Liver (tissue), 8 donors: ENCODE measurements at regions not wholly inside any gene's neighbourhood (a gene's known extent, or its start where the extent isn't known, plus 50 kb on each side); places are given as distances from the start of the nearest gene placed in this dataset.

ENCODE experiments used
- DNase-seq: peaks from one replicate; pipeline ENCODE4 v3.0.0-alpha.2; 2017; ENCODE audit warnings: low spot score
- H3K27ac ChIP-seq, 2 donors: one replicate each; pipeline ENCODE4 v1.7.0; 2013; ENCODE audit warnings: inconsistent platforms in 2 of 2, low read length in 2 of 2, control low read depth in 1 of 2, low read depth in 1 of 2, mild to moderate bottlenecking in 1 of 2
- H3K27me3 ChIP-seq, 4 donors: one replicate each; pipeline versions ENCODE4 v1.6.1 to v1.7.0; 2013; ENCODE audit warnings: low read length in 3 of 4, inconsistent platforms in 1 of 4, mild to moderate bottlenecking in 1 of 4, moderate library complexity in 1 of 4; ENCODE audit not compliant: control insufficient read depth in 4 of 4, insufficient read depth in 4 of 4
- H3K36me3 ChIP-seq, 4 donors: one replicate each; pipeline versions ENCODE4 v1.6.1 to v1.7.0; 2013; ENCODE audit warnings: low read length in 3 of 4, mild to moderate bottlenecking in 3 of 4, low read depth in 1 of 4, moderate library complexity in 1 of 4; ENCODE audit not compliant: control insufficient read depth in 4 of 4, insufficient read depth in 3 of 4
- H3K4me1 ChIP-seq, 4 donors: one replicate each; pipeline versions ENCODE4 v1.6.1 to v1.7.0; 2013; ENCODE audit warnings: low read length in 3 of 4, mild to moderate bottlenecking in 3 of 4, moderate library complexity in 1 of 4; ENCODE audit not compliant: control insufficient read depth in 4 of 4, insufficient read depth in 4 of 4
- H3K4me3 ChIP-seq, 3 donors: one replicate each; pipeline versions ENCODE4 v1.6.1 to v1.7.0; 2013; ENCODE audit warnings: low read length in 3 of 3, control low read depth in 1 of 3, low read depth in 1 of 3, mild to moderate bottlenecking in 1 of 3
- H3K9ac ChIP-seq, 2 donors: one replicate each; pipeline ENCODE4 v1.7.0; 2013; ENCODE audit warnings: low read length in 2 of 2, mild to moderate bottlenecking in 2 of 2, moderate library complexity in 2 of 2, control low read depth in 1 of 2, low read depth in 1 of 2
- H3K9me3 ChIP-seq, 4 donors: one replicate each; pipeline versions ENCODE4 v1.6.1 to v1.7.0; 2013; ENCODE audit warnings: low read length in 3 of 4; ENCODE audit not compliant: control insufficient read depth in 4 of 4
- ATF3 ChIP-seq: IDR thresholded peaks from 2 replicates; pipeline ENCODE4 v1.6.1; 2016; ENCODE audit warnings: antibody characterized with exemption
- CTCF ChIP-seq: fragments of 150-350 bp; IDR thresholded peaks from 2 replicates; pipeline ENCODE4 v1.5.1; 2017; ENCODE audit warnings: improper control_type of control experiment, low read depth, low read length; ENCODE audit not compliant: missing input control
- EGR1 ChIP-seq, 2 donors: IDR thresholded peaks; 2 replicates each; pipeline ENCODE4 v1.6.1; 2016 to 2018; ENCODE audit warnings: antibody characterized with exemption in 2 of 2, low read depth in 2 of 2
- FOXA1 ChIP-seq: IDR thresholded peaks from 2 replicates; pipeline ENCODE4 v1.6.1; 2016; ENCODE audit warnings: antibody characterized with exemption
- FOXA2 ChIP-seq: IDR thresholded peaks from 2 replicates; pipeline ENCODE4 v1.6.1; 2016; ENCODE audit warnings: antibody characterized with exemption
- GABPA ChIP-seq, 2 donors: IDR thresholded peaks in 1 of 2; conservative IDR thresholded peaks in 1 of 2; 2 replicates each; pipeline ENCODE4 v1.6.1; 2016; ENCODE audit warnings: antibody characterized with exemption in 2 of 2, mild to moderate bottlenecking in 1 of 2, moderate library complexity in 1 of 2
- HNF4A ChIP-seq, 2 donors: conservative IDR thresholded peaks; 2 replicates each; pipeline ENCODE4 v1.6.1; 2016; ENCODE audit warnings: antibody characterized with exemption in 2 of 2, mild to moderate bottlenecking in 2 of 2
- HNF4G ChIP-seq: IDR thresholded peaks from 2 replicates; pipeline ENCODE4 v1.6.1; 2016; ENCODE audit warnings: antibody characterized with exemption
- JUND ChIP-seq, 2 donors: IDR thresholded peaks; 2 replicates each; pipeline ENCODE4 v1.6.1; 2016; ENCODE audit warnings: antibody characterized with exemption in 2 of 2
- MAX ChIP-seq: IDR thresholded peaks from 2 replicates; pipeline ENCODE4 v1.6.1; 2016; ENCODE audit warnings: antibody characterized with exemption
- NR2F2 ChIP-seq: IDR thresholded peaks from 2 replicates; pipeline ENCODE4 v1.6.1; 2016; ENCODE audit warnings: antibody characterized with exemption
- RAD21 ChIP-seq, 2 donors: IDR thresholded peaks; 2 replicates each; pipeline ENCODE4 v1.6.1; 2016; ENCODE audit warnings: antibody characterized with exemption in 2 of 2, mild to moderate bottlenecking in 2 of 2
- REST ChIP-seq: IDR thresholded peaks from 2 replicates; pipeline ENCODE4 v1.6.1; 2016; ENCODE audit warnings: antibody characterized with exemption, mild to moderate bottlenecking
- RXRA ChIP-seq, 2 donors: IDR thresholded peaks; 2 replicates each; pipeline ENCODE4 v1.6.1; 2017 to 2018; ENCODE audit warnings: antibody characterized with exemption in 2 of 2, mild to moderate bottlenecking in 1 of 2
- SP1 ChIP-seq: IDR thresholded peaks from 2 replicates; pipeline ENCODE4 v1.6.1; 2018; ENCODE audit warnings: antibody characterized with exemption, mild to moderate bottlenecking
- TAF1 ChIP-seq: conservative IDR thresholded peaks from 2 replicates; pipeline ENCODE4 v1.6.1; 2016; ENCODE audit warnings: antibody characterized with exemption, mild to moderate bottlenecking
- YY1 ChIP-seq: IDR thresholded peaks from 2 replicates; pipeline ENCODE4 v1.6.1; 2016; ENCODE audit warnings: antibody characterized with exemption, mild to moderate bottlenecking
- ZBTB33 ChIP-seq: IDR thresholded peaks from 2 replicates; pipeline ENCODE4 v1.6.1; 2016; ENCODE audit warnings: antibody characterized with exemption
- WGBS: extraction: QIAGEN DNeasy Blood & Tissue Kit; methylation state at CpG from one replicate; pipeline ENCODE4 v1.1.7; 2013; 5-methylcytosine and 5-hydroxymethylcytosine counted together
- donor health status: healthy.
- donor health status: healthy.
- donor health status: healthy.
- donor health status: healthy.
- donor health status: healthy.

- no peaks in the 10 kb centered on the region for H3K27me3 ChIP-seq
- no peaks in the 10 kb centered on the region for H3K36me3 ChIP-seq
- H3K4me3 ChIP-seq, result no peak overlapping the region
- 80% methylated on average over 5 of the region's 5 CpGs for WGBS
- H3K9me3 ChIP-seq, result no peaks in the 10 kb centered on the region
- H3K4me1 ChIP-seq, result peaks cover 3 to 21% (median 9%) of the 10 kb centered on the region in 4 donors
- no peak overlapping the region for H3K27ac ChIP-seq
- TF ChIP-seq ATF3, result no peak
- TF ChIP-seq HNF4A (conservative IDR thresholded peaks at IDR 0.05), result no peak
- no peak for TF ChIP-seq GABPA (IDR thresholded peaks at IDR 0.05 in 1 of 2, conservative IDR thresholded peaks at IDR 0.05 in 1 of 2)
- TF ChIP-seq YY1, result no peak
- no peak for TF ChIP-seq NR2F2
- no peak for TF ChIP-seq EGR1 (IDR thresholded peaks at IDR 0.05; ENCODE audit: low read depth in 2 of 2)
- TF ChIP-seq RAD21 (IDR thresholded peaks at IDR 0.05), result no peak
- TF ChIP-seq SP1, result no peak
- no peak for TF ChIP-seq FOXA2
- TF ChIP-seq MAX, result no peak
- TF ChIP-seq CTCF, result no peak
- TF ChIP-seq JUND (IDR thresholded peaks at IDR 0.05), result no peak
- no peak for TF ChIP-seq TAF1
- no peak for TF ChIP-seq ZBTB33
- no peak for TF ChIP-seq HNF4G
- TF ChIP-seq FOXA1, result no peak
- TF ChIP-seq RXRA (IDR thresholded peaks at IDR 0.05), result no peak
- TF ChIP-seq REST, result no peak
- H3K9ac ChIP-seq, result no peak overlapping the region
- DNase-seq, result no peak
These were observed 54.8 kb upstream of the EDN1 start for GRCh38 chr6:12235341-12235740.
